22Rv1 (cell line): ENCODE measurements at regions not wholly inside any gene's neighbourhood (a gene's known extent, or its start where the extent isn't known, plus 50 kb on each side); places are given as distances from the start of the nearest gene placed in this dataset.

Experiments
- H3K27ac ChIP-seq: fragments of 450-650 bp; 2 replicates; pipeline ENCODE4 v1.5.1; 2017
- ZFX ChIP-seq: fragments of 450-650 bp; IDR thresholded peaks from 2 replicates; pipeline ENCODE4 v1.6.1; 2017; ENCODE audit warnings: antibody characterized with exemption, borderline replicate concordance
- TF ChIP-seq, protein P1 (sequence below): fragments of 450-650 bp; IDR thresholded peaks from 2 replicates; pipeline ENCODE4 v1.5.1; 2017; ENCODE audit warnings: mild to moderate bottlenecking

DNA sequence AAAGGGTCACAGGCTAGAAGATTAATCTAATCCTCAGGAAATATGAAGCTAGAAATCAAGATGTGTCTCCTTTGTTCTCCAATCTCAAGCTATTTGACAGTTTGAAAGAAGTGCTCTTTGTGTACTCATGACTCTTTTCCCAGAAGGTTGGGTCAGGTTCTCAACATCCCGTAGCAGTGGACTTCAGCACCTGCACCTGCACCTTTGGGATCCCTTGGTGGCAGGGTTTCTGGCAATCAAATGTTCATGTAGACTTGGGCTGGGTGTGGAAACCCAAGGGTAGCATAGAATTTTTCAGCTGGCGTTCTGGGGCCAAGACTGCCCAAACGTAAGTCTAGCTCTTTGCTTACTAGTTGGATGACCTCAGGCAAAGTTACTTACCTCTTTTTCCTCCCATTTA, 134.4 kb downstream of the ADRA2A start:
- TF ChIP-seq, protein P1, sequence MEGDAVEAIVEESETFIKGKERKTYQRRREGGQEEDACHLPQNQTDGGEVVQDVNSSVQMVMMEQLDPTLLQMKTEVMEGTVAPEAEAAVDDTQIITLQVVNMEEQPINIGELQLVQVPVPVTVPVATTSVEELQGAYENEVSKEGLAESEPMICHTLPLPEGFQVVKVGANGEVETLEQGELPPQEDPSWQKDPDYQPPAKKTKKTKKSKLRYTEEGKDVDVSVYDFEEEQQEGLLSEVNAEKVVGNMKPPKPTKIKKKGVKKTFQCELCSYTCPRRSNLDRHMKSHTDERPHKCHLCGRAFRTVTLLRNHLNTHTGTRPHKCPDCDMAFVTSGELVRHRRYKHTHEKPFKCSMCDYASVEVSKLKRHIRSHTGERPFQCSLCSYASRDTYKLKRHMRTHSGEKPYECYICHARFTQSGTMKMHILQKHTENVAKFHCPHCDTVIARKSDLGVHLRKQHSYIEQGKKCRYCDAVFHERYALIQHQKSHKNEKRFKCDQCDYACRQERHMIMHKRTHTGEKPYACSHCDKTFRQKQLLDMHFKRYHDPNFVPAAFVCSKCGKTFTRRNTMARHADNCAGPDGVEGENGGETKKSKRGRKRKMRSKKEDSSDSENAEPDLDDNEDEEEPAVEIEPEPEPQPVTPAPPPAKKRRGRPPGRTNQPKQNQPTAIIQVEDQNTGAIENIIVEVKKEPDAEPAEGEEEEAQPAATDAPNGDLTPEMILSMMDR = no peak
- no peak for TF ChIP-seq ZFX
- H3K27ac ChIP-seq = no peak overlapping the region

DNA sequence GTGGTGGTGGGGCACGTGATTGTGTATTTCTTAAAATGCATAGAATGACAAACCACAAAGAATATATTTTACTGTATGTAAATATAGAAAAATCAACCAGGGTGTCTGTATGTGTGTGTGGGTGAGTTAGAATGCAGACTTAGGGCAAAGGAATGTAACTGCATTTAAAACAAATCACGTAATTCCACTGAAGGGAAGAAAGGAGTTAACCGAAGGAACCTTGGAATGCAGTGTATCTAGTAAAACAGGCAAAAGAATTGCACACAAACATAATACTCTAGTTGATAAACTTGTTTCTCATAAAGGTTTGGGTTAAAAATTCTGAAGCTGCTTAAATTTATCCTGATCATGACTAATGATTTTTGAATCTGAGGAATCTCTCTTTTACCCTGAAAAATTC, 134.9 kb downstream of the ADRA2A start:
- H3K27ac ChIP-seq = no peak overlapping the region
- TF ChIP-seq, protein P1 = no peak
- TF ChIP-seq ZFX = no peak

DNA sequence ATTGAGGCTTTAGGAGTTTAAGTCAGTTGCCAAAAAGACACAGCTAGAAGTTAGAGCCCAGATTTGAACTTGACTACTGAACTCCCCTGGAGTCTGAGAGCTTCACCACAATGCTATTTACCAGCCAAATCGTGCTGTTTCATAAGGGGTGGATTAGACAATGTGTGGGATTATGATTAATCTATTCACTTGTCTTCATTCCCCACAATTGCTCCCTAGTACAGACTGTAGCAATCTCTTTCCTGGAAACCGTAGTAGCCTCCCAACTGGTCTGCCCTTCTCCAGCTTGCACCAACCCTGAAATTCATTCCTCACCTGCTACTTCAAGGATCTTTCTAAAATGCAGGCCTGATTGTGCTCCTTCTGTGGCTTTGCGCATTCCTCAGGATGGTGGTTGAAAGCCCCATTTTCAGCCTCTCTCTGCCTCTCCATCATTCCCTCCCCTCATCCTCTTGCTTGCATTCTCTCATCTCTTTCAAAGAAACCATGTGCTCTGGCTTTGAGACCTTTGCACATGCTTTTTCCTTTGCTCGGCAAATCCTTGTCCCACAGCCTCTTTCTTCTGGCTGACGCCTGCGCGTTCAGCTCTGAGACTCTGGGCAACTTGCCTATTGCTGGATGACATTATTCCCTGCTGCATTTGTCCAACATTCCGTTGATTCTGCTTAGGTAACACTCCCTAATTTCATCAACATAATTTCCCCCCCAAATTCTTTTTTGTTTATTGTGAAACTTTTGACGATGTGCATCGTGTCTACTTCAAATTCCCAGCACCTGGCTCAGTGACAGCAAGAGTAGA, 145.1 kb downstream of the ADRA2A start:
- no peak for TF ChIP-seq ZFX
- TF ChIP-seq, protein P1 = no peak
- H3K27ac ChIP-seq = no peak overlapping the region

DNA sequence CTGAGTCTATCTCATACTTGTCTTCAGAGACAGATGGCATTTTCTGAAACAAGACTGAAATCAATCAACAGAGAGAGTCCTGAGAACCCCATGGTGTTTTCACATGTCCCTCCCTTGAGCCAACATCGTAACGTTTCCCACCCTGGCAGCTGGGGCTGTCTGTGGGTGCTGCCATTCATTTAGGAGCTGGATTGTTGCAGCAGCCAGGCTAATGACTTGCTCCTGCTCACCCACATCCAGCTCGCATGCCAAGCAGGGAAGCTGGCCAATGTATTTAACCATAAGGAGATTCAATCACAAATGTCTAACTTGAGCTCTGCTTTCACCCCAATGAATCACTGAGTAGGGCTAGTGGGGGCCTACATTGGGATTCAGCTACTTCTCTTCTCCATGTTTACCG, 146.1 kb downstream of the ADRA2A start:
- TF ChIP-seq ZFX = no peak
- TF ChIP-seq, protein P1 = no peak
- H3K27ac ChIP-seq = no peak overlapping the region

DNA sequence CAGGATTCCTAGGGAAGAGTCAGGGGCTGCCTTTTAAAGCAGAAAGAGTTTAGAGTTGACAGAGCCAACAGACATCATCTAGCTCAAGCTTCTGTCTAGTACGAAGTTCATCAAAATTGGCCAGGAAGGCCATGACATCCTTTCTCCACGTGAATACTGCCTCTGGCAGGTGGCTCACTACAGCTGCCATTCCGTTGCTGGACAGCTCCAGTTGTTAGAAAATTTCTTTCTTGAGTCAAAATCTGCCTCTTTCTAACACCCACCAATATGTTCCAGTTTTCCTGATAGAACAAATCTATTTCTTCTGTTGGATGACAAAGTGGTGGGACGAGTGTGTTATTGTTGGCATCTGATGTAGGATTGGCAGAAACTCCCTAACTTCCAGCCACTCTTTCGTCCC, 154.9 kb downstream of the ADRA2A start:
- H3K27ac ChIP-seq = no peak overlapping the region
- no peak for TF ChIP-seq ZFX
- TF ChIP-seq, protein P1 = no peak

DNA sequence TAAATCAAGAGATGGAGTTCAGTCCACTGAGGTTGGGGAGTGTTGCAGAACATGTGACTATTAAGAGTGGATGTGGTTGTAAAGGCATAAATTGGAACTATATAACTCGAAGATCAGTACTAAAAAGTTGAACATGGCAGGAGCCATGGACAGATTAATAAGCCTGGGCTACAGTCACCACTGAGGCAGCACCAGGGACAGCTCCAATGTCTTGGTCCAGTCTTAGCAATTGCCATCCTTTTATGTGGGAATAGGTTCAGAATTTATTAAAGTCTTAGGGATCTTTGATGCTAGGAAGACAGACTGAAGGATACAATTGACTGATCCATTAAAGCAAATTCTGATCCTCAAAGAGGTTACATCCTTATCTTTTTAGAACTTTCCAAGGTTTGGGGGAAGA, 156.6 kb downstream of the ADRA2A start:
- H3K27ac ChIP-seq = no peak overlapping the region
- TF ChIP-seq, protein P1 = no peak
- TF ChIP-seq ZFX = no peak

DNA sequence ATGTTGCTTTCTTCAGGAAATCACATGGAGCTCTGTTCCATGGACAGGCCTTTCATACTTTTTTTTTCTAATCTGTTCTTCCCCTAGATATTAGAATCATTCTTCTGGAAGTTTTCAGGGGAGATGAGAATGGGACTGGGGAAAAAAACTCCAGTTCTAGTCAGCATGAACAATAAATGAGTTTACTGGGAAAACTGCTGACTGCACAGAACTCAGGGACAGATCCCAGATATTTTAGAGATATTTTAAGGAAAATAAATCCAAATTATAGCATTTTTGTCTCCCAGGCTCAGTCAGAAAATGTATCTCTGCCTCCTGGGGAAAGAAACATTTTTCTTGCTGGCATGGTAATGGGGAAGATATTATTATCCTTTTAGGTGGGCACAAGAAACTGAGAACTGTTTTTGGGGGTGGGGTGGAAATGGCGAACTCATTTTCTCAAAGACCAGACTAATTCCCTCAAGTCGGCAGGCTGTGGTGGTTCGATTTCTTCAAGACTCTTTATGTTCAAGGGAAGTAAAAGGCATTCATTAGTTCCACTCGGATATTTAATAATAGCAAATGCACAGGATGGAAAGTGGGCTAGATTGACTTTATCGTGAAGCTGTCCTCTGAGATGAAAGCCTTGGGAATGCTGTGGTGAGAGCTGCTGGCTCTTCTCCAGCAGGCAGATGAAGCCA, 157.5 kb downstream of the ADRA2A start:
- TF ChIP-seq ZFX = no peak
- TF ChIP-seq, protein P1 = no peak
- H3K27ac ChIP-seq = no peak overlapping the region
